SK-N-SH (cell line): ENCODE measurements at regions not wholly inside any gene's neighbourhood (a gene's known extent, or its start where the extent isn't known, plus 50 kb on each side); places are given as distances from the start of the nearest gene placed in this dataset.

Experiments used
- CTCF ChIA-PET: fragments of 300-600, 350-600 bp; formaldehyde crosslinking; extraction: SDS; loops from one replicate; lab custom pipeline; 2021; lab: Yijun Ruan, JAX
- POLR2A ChIA-PET: fragments of 350-600 bp; sonication (Branson Sonifier 250); formaldehyde crosslinking; extraction: SDS; loops from one replicate; lab custom pipeline; 2020; ENCODE audit warnings: antibody characterized with exemption, inconsistent platforms; lab: Yijun Ruan, JAX
- DNase-seq: peaks from one replicate; pipeline ENCODE4 v3.0.0; 2012
- H2AFZ ChIP-seq: fragments of 200-600 bp; sonication (generic); 2 replicates; pipeline ENCODE4 v1.8.1; 2016; ENCODE audit warnings: antibody characterized with exemption, mild to moderate bottlenecking, low read depth
- H3F3A ChIP-seq: fragments of 200-600 bp; sonication (generic); replicated peaks from 2 replicates; pipeline ENCODE3; 2016; ENCODE audit warnings: antibody characterized with exemption, mild to moderate bottlenecking; ENCODE audit not compliant: insufficient read depth
- H3K27ac ChIP-seq, 2 experiments: fragments of 200-500 bp in 1 of 2; fragments of 200-600 bp in 1 of 2; sonication (Bioruptor generic) in 1 of 2; sonication (generic), shearing (Covaris generic) in 1 of 2; 2 replicates each; pipeline versions ENCODE4 v1.5.1 to v1.6.1; 2014 to 2016; ENCODE audit warnings: low read depth in 2 of 2, inconsistent platforms in 1 of 2, low read length in 1 of 2, mild to moderate bottlenecking in 1 of 2, mixed read lengths in 1 of 2
- H3K27me3 ChIP-seq: fragments of 200-600 bp; sonication (generic), shearing (Covaris generic); 2 replicates; pipeline ENCODE4 v1.6.1; 2016; ENCODE audit warnings: mixed run types; ENCODE audit not compliant: insufficient read depth
- H3K36me3 ChIP-seq, 2 experiments: fragments of 200-500 bp in 1 of 2; fragments of 200-600 bp in 1 of 2; sonication (Bioruptor generic) in 1 of 2; sonication (generic) in 1 of 2; replicated peaks in 1 of 2; 2 replicates each; pipeline versions ENCODE3 to v1.5.1; 2014 to 2016; ENCODE audit warnings: low read length in 1 of 2, mild to moderate bottlenecking in 1 of 2; ENCODE audit not compliant: insufficient read depth in 2 of 2, control insufficient read depth in 1 of 2
- H3K4me1 ChIP-seq, 2 experiments: fragments of 200-500 bp in 1 of 2; fragments of 200-600 bp in 1 of 2; sonication (Bioruptor generic) in 1 of 2; sonication (generic), shearing (Covaris generic) in 1 of 2; 2 replicates each; pipeline versions ENCODE4 v1.5.1 to v1.6.1; 2014 to 2016; ENCODE audit warnings: low read depth in 1 of 2, low read length in 1 of 2, mixed run types in 1 of 2; ENCODE audit not compliant: insufficient read depth in 2 of 2, control insufficient read depth in 1 of 2
- H3K4me2 ChIP-seq: fragments of 200-600 bp; sonication (generic), shearing (Covaris generic); 2 replicates; pipeline ENCODE4 v1.6.1; 2017; ENCODE audit warnings: mixed run types
- H3K4me3 ChIP-seq, 2 experiments: fragments of 200-500 bp in 1 of 2; fragments of 200-600 bp in 1 of 2; sonication (Bioruptor generic) in 1 of 2; sonication (generic), shearing (Covaris generic) in 1 of 2; 2 replicates each; pipeline versions ENCODE4 v1.5.1 to v1.8.1; 2014 to 2016; ENCODE audit warnings: low read depth in 2 of 2, inconsistent platforms in 1 of 2, low read length in 1 of 2, mild to moderate bottlenecking in 1 of 2, mixed read lengths in 1 of 2, moderate library complexity in 1 of 2
- H3K79me2 ChIP-seq: fragments of 200-600 bp; sonication (generic); 2 replicates; pipeline ENCODE4 v1.8.1; 2017; ENCODE audit warnings: mild to moderate bottlenecking; ENCODE audit not compliant: insufficient read depth
- H3K9ac ChIP-seq: fragments of 200-600 bp; sonication (generic); 2 replicates; pipeline ENCODE4 v1.6.1; 2017; ENCODE audit warnings: mixed run types
- H3K9me2 ChIP-seq: fragments of 200-600 bp; sonication (generic); 2 replicates; pipeline ENCODE4 v1.6.1; 2017; ENCODE audit warnings: mixed run types
- H3K9me3 ChIP-seq: fragments of 200-600 bp; sonication (generic); 2 replicates; pipeline ENCODE4 v1.6.1; 2017; ENCODE audit warnings: mixed run types, mild to moderate bottlenecking, moderate library complexity
- H4K20me1 ChIP-seq: fragments of 200-600 bp; sonication (generic); 2 replicates; pipeline ENCODE4 v1.6.1; 2017; ENCODE audit warnings: mild to moderate bottlenecking, mixed run types; ENCODE audit not compliant: insufficient read depth
- ELF1 ChIP-seq: IDR thresholded peaks from 2 replicates; pipeline ENCODE4 v1.4.0; 2012
- FOXJ3 ChIP-seq: sonication (generic); formaldehyde crosslinking; IDR thresholded peaks from 2 replicates; pipeline ENCODE4 v1.5.1; 2020; ENCODE audit warnings: mild to moderate bottlenecking, missing genetic modification reagents
- GABPA ChIP-seq: IDR thresholded peaks from 2 replicates; pipeline ENCODE4 v1.4.0; 2012; ENCODE audit warnings: low read depth, mild to moderate bottlenecking
- GATA2 ChIP-seq: sonication (generic); formaldehyde crosslinking; IDR thresholded peaks from 2 replicates; pipeline ENCODE4 v1.5.0; 2020; ENCODE audit warnings: mild to moderate bottlenecking, missing genetic modification reagents
- IRF3 ChIP-seq: fragments of 150-350 bp; IDR thresholded peaks from 2 replicates; pipeline ENCODE4 v1.6.1; 2016; ENCODE audit warnings: mild to moderate bottlenecking, low read depth, low read length
- MAX ChIP-seq: IDR thresholded peaks from 2 replicates; pipeline ENCODE4 v1.4.0; 2012; ENCODE audit warnings: low read depth
- MEF2A ChIP-seq: IDR thresholded peaks from 2 replicates; pipeline ENCODE4 v1.4.0; 2012; ENCODE audit warnings: low read depth, borderline replicate concordance
- NFIC ChIP-seq: IDR thresholded peaks from 2 replicates; pipeline ENCODE4 v1.4.0; 2012; ENCODE audit warnings: borderline replicate concordance
- NRF1 ChIP-seq: IDR thresholded peaks from 2 replicates; pipeline ENCODE4 v1.6.1; 2012; ENCODE audit warnings: low read depth, mild to moderate bottlenecking, low read length
- PBX3 ChIP-seq: IDR thresholded peaks from 2 replicates; pipeline ENCODE4; 2012
- RAD21 ChIP-seq: IDR thresholded peaks from 2 replicates; pipeline ENCODE4 v1.6.1; 2012; ENCODE audit warnings: mild to moderate bottlenecking, low read length
- REST ChIP-seq: IDR thresholded peaks from 2 replicates; pipeline ENCODE4 v1.6.1; 2012; ENCODE audit warnings: mild to moderate bottlenecking, low read depth, low read length, moderate library complexity
- SMC3 ChIP-seq: IDR thresholded peaks from 2 replicates; pipeline ENCODE4 v1.6.1; 2012; ENCODE audit warnings: low read depth, low read length, improper control_type of control experiment
- TCF12 ChIP-seq: IDR thresholded peaks from 2 replicates; pipeline ENCODE4 v1.4.0; 2012
- USF1 ChIP-seq: IDR thresholded peaks from 2 replicates; pipeline ENCODE4 v1.4.0; 2012; ENCODE audit warnings: low read depth, borderline replicate concordance
- USF2 ChIP-seq: fragments of 150-350 bp; IDR thresholded peaks from 2 replicates; pipeline ENCODE4 v1.6.1; 2017; ENCODE audit warnings: antibody characterized with exemption, low read length, low read depth, borderline replicate concordance
- YY1 ChIP-seq: IDR thresholded peaks from 2 replicates; pipeline ENCODE4 v1.4.0; 2012; ENCODE audit warnings: low read depth, mild to moderate bottlenecking
- WGBS: methylation state at CpG from one replicate; pipeline ENCODE4 v1.1.6; 2017; ENCODE audit warnings: low lambda C conversion rate; 5-methylcytosine and 5-hydroxymethylcytosine counted together

GRCh38 chr2:182605166-182605565 is 110.9 kb upstream of the DNAJC10 start:
- no peak overlapping the region for H2AFZ ChIP-seq

More at GRCh38 chr2:182605166-182605565, 110.9 kb upstream of the DNAJC10 start:
- H3K9me3 ChIP-seq, result no peaks in the 10 kb centered on the region
- H3K27ac ChIP-seq, result no peak overlapping the region
- no peaks in the 10 kb centered on the region for H3F3A ChIP-seq
- no peak for TF ChIP-seq TCF12
- TF ChIP-seq YY1, result no peak
- no peak for TF ChIP-seq GABPA
- no peak for TF ChIP-seq REST
- TF ChIP-seq USF2, result no peak
- TF ChIP-seq GATA2, result no peak
- TF ChIP-seq RAD21, result no peak
- TF ChIP-seq MEF2A, result no peak
- TF ChIP-seq USF1, result no peak
- TF ChIP-seq PBX3, result no peak
- no peak for TF ChIP-seq MAX
- no peak for TF ChIP-seq NRF1
- no peak for TF ChIP-seq IRF3
- TF ChIP-seq NFIC, result no peak
- TF ChIP-seq ELF1, result no peak
- TF ChIP-seq SMC3, result no peak
- TF ChIP-seq FOXJ3, result no peak
- H3K36me3 ChIP-seq, result no peaks in the 10 kb centered on the region
- no peaks in the 10 kb centered on the region for H3K9me2 ChIP-seq
- no peaks in the 10 kb centered on the region for H3K27me3 ChIP-seq
- ChIA-PET CTCF (no interaction called here), POLR2A (no interaction called here)
- 94% methylated on average over 4 of the region's 4 CpGs for WGBS
- no peaks in the 10 kb centered on the region for H3K4me1 ChIP-seq
- H3K9ac ChIP-seq, result no peak overlapping the region
- no peak for DNase-seq
- no peaks in the 10 kb centered on the region for H3K79me2 ChIP-seq
- H3K4me3 ChIP-seq, result no peak overlapping the region
- H3K4me2 ChIP-seq, result no peak overlapping the region
- H4K20me1 ChIP-seq, result no peaks in the 10 kb centered on the region
